GM19372 (cell line): ENCODE measurements at regions not wholly inside any gene's neighbourhood (a gene's known extent, or its start where the extent isn't known, plus 50 kb on each side); places are given as distances from the start of the nearest gene placed in this dataset.

ENCODE experiments used
- ATAC-seq: cut with Tn5 transposase; IDR thresholded peaks from one replicate; pipeline ENCODE4 v1.9.1; 2021; ENCODE audit warnings: mild to moderate bottlenecking, low read depth, moderate library complexity; ENCODE audit not compliant: unreplicated experiment

DNA sequence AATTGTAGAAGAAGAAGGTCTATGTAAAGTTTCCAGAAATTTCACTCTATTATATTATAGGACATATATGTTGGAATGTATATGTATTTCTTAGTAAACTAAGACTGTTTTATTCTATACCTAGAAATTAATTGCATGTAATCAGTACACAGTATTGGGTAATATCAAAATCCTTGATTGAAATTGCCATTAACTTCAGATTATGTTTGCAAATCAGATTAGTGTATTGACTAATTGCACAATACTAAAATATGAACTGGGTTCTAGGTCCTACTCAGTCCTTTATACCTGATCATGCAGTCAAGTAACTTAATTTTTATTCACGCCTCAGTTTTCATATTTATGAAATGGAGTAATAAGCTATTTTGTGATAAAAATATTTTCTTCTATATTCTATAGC is 950.3 kb upstream of the ADGRL3 start:
- no peak for ATAC-seq

DNA sequence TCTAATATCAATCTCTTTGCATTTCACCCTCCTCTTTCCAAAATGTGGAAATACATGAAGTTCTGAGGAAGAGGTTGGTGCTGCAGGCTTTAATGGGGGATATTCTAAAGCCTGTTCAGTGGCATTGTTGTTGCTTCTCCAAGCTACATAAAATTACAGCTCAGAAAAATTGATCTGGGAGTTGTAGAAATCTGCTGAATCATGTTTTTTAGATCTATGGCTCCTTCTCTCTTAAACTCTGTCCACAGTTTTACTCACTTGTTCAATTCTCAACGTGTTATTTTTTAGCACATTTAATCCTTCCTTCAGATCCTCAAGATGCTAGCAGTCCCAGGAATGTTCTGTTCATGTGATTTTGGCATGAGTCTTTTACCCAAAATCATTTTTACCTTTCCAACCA is 949.5 kb upstream of the ADGRL3 start:
- no peak for ATAC-seq

DNA sequence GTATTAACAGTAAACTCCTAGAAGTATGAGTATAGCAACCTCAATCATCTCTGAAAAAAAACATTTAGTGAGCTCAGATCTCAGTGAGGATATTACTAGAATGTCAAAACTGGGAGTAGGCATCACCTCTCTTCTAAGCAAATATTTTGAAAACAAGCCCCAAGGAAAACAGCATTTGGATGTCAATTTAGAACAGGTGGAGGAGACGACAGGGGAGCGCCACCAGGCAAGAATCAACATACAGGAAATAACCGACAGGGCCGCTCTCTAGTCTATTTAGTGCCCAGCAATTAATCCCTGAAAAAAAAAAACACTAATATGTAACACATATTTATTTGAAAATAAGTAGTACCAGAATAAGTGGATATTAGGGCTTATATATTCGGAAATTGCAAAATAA is 940.3 kb upstream of the ADGRL3 start:
- ATAC-seq = no peak

DNA sequence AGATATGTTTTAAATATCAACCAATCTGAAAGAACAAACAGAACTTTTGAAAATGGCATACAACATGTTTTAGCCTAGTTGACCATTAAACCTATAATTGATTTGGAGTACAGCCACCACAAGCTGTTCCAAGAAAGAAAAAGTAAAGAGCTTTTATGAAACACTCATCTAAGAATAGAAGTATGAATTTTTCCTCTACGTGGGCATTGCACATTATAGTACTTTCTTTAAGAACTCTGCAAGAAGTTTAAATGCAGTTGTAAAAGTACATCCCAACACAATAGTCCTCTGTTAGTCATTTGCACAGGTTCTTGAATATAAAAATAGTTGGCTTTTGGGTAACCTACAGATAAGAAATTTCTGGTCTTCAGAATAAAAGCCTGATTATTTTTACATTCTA is 933.6 kb upstream of the ADGRL3 start:
- ATAC-seq = no peak

DNA sequence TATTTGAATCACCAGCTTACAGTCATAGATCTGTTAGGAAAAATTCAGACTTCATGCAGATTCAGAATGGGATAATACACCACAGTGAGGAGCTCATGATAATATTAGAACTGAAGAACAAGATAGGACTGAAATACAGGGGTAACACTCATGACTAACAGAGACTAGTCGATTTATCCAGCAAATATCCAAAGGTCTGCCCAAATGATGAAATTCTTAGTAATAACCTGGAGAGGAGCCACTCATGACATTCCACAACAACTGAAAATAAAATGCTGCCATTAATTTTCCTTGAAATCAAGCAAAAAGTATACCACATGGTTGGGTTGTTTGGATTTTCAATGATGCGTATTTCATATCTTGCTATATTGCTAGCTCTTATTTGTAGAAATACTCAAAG is 903.7 kb upstream of the ADGRL3 start:
- ATAC-seq = no peak

DNA sequence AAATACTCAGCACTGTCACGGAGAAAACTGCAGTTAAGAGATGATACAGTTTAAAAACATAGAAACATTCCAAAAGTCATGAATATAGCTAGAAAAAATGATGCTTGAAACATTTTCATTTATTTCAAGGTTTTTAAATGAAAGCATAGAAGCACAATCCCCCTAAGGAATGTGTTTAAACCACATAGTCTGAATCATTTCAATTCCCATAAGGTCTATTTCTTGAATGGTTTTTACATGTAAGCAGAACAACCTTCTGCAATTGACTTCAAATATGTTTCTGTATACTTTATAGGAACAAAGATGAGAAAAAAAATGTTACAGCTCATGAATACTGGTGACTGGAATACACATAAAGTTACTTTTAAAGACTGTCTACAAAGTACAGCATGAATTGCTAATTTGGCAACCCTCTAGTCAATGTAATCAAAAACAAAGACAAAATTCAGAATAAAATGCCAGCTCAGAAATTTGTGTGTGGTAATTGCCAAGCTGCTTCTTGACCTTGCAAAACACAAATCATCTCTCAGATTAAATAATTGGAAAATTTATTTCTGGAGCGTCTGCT is 886.4 kb upstream of the ADGRL3 start:
- ATAC-seq = no peak

DNA sequence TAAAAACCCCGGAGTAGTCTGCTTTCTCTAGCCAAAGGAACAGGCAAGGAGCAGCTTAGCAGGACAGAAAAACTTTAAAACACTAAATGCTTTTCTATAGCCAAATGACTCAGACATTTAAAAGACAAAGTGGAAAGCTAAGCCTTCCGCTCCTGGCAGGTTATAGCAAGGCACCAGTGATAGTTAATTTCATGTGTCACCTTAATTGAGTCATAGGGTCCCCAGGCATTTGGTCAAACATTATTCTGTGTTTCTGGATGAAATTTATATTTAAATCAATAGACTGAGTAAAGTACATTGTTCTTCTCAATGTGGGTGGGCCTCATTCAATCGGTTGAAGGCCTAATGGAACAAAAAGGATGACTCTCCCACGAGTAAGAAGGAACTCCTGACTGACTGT is 885.7 kb upstream of the ADGRL3 start:
- no peak for ATAC-seq

DNA sequence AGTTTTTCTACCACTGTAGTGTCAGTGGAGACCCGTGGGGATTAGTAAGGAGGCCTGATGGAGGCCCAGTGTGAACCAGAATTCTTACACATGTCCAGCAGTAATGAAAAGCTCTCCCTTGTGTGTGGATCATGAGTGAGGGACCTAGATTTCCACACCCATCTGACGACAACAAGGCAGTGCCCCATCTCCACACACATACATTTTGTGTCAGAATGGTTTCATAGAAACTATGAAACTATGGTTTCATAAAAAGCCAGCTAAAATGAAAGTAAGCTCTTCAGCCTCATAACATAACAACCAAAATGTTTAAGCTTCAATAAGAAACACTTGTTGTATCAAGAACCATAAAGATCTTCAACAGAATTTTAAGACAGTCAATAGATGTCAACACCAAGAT is 884.5 kb upstream of the ADGRL3 start:
- no peak for ATAC-seq

DNA sequence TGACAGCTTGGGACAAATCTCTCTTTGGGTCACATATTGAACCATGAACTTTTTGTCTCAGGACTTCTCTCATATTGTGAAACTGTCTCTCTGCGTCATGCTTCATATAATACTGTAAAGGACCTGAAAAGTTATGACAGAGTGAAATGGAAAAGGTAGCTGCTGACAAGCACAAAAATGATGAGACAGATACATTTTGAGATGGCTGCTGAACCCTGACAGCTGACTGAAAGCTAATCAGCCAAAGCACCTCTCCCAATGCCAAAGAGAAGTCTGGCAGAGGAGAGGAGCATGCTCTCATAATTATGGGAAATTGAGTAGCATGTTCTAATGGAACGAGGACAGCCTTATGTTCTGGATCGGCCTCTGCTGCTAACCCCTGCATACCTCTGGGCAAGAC is 873.4 kb upstream of the ADGRL3 start:
- no peak for ATAC-seq

DNA sequence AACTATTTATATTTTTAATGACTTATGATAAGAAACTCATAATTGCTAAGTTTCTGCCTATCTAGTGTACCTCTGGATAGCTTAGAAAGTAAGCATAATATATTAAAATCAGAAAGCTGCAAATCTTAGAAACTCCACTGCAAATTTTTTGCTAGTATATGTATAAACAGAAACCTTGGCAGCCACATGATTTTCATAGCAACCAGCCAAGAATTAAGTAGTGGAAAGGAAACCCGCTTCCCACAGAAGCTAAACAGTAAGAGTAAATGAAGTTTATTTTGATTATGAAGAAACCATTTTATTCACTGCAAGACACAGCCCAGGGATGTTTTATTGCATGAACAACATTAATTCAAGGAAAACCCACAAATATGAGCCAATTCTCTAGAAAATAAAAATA is 872.5 kb upstream of the ADGRL3 start:
- no peak for ATAC-seq

DNA sequence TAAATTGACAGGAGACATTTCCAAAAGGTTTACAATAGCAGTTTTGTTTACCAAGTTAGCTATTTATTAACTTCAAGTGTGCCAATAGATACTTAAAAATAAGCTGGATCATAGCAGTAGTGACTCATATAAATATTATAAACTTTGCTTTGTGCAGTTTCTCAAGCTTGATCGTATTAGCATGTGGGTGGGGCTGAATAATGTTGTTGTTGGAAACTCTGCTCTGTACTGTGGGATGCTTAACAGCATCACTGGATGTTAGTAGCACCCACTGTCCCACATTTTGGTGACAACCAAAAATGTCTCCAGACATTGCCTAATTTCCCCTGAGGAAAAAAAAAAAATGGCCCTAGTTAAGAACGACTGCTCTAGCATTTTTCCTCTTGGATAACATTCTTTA is 855.2 kb upstream of the ADGRL3 start:
- ATAC-seq = no peak

DNA sequence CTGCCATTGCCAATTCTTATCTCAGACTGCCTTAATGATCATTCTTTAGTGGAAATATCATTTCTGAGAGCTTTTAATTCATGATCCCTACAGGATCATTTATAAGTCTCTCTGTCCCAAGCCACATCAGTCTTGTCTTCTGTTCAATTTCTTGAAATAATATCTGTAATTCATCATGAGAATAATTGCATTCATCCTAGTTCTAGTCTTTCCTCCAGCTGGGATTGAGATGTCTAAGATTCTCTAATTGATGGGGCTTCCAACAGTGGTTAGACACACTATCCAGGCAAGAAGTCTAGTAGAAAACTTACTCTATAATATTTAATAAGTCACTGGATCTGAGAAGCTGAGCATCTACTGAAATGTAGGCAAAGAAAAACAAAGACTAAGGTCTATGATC is 854.7 kb upstream of the ADGRL3 start:
- ATAC-seq = no peak

DNA sequence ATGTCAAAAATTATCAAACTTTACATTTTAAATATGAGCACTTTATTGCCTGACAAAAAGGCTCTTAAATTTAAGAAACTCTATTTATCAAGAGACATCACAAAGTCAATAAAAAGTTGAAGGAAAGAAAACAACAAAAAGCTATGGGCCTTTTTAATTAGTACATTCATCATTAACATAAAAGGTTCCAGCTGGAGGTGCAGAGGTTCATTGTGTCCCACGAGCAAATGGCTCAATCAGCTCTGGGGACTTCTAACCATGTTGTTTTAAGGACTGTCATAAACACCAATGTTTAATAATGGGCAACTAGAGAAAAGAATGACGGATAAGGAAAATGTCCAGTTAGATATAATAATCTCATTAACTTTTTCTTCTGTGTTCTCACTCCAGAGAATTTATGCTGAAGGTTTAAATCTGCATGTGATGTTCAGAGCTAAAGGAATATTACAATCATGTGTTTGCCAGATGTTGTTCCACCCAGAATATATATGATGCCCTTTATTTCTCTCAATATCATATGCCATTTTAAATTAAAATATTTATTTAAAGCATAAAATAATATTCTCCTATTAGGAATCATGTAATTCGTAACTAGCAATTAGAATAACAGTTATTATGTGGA is 840.3 kb upstream of the ADGRL3 start:
- ATAC-seq = no peak

DNA sequence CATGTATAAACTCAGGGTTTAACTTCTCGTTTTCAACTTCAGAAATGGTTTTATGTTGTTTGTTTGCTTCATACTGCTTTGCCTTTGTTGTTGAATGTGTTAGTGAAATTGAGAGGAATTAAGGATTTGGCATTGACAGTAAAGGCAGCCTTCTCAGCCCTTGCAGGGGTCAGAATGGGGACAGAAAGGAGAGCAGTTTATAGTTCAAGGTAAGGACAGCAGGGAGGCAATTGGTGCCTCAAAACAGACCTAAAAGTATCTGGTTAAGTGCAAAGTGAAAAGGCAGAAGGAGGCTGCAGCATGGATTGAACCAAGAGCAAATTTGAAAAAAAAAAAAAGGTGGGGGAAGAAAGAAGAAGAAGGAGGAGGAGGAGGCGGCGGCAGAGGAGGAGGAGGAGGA is 835.0 kb upstream of the ADGRL3 start:
- ATAC-seq = no peak

DNA sequence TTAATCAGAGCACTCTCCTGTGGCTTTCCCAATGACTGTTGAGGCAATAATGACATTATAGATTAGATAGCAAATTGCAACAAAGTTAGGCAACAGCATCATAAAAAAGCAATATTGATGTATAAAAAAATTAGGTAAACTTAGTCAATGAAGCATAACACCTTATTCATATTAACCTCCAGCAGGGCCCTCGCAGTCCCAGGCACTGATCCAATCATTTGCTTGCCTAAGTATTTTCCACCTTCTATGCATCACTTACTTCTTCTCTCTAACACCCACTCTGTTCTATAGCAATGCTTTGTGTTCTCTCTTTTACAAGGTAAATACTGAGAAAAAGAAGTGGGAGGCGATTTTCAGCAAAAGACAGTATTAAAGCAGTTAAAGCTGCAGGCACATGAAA is 833.5 kb upstream of the ADGRL3 start:
- no peak for ATAC-seq

DNA sequence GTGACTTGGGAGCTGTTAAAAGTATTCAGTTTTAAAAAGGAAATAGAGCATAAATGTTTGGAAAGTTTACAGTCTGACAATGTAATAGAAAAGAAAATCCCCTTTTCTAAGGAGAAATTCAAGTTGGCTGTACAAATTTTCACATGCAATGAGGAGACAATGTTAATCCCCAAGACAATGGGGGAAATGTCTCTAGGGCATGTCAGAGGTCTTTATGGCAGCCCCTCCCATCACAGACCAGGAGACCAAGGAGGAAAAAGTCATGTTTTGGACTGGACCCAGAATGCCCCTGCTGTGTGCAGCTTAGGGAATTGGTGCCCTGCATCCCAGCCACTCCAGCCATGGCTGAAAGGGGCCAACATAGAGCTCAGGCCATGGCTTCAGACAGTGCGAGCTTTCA is 831.1 kb upstream of the ADGRL3 start:
- no peak for ATAC-seq

DNA sequence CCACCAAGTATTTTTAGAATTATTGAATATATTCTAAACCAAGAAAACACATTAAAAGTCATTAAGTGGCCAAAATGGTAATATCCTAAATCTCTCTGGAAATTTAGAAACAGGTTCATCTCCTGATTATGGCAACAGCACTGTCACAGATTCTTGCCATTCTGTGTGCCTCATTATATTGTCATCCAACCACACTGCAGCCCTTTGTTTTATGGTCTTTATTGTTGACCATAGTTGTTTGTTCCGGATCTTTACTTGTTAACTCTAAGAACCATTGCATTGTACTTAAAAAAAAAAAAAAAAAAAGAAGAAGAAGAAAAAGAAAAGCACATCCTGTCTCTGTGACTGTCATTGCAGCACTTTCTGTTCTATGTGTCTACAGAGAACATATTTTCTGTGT is 822.1 kb upstream of the ADGRL3 start:
- no peak for ATAC-seq

DNA sequence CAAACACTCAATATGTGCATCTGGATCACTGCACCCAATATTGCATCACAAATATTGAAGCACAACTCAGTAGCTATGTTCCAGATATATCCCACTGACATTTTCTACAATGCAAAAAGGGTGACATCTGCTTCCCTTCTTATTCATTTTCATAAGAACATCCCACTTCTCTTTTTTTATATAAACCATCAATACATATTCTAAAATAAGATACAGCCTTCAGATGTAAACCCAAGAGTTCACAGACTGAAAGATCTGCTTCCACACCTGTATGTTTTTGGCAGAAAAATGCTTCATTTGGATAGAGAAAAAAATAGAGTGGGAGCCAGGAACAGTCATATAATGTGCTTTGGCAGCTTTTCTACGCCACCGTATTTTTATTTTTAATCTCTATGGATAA is 815.6 kb upstream of the ADGRL3 start:
- no peak for ATAC-seq

DNA sequence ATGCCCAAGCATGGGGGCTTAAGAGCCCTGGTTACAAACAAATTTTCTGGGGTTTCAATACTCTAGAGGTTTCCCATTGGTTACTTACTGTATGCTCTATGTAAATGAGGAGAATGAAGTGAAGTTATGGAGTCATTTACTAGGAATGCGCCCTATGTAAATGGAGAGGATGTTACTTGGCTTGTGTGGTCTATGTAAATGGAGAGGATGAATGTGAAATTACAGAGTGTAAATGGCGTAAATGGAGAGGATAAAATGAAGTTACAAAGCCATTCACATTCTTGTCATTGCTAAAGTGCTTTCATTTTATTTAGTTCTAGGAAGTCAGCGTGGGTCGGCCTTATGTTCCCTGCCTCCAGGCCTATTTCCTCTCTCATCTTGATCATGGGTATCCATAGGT is 810.5 kb upstream of the ADGRL3 start:
- ATAC-seq = no peak

DNA sequence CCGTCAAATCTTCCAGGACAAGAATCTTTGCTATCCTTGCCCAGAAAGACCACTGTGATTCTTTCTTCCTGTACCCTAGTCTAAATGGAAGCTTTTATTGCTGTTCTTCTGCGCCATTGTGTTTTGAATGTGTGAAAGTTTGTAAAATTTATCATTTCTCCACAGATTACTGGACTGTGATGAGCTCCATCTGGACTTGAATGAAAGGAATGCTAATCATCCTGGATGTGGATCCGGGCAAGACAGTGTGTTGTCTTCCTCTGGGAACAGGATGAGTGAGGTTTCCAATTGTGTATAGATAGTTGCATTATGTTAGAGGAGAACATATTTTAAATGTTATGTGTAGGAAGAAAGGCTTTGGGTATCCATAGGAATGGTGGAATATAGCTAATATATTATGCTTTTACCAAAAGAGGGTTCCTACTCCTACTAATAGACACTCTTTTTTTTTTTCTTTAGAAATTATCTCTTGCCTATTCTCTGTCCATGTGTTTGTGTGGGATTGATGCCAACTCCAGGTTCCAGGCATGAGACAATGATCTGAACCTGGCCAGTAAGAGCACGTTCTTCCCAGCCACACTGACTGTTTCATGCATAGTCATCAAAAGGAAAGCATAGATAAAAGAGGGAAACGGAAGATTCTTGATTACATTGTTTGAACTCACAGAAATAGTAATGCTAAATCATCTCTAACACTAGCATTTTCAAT is 803.6 kb upstream of the ADGRL3 start:
- ATAC-seq = no peak

DNA sequence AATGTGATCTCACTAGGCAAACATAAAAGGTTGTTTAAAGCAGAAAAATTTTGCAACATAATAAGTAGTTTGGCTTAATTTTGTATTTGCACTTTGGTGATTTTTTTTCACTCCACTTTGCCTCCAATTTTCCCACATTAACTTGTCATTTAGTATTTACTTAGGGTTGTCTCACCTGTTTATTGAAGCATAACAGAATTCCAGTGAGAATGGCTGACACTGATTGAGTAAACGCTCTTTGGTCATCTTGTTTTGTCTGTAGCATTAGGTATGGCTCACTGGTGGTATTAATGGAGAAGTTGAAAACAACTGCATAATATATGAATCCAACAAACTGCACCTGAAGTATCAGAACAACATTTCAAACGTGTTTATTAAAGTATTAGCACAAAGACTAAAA is 799.5 kb upstream of the ADGRL3 start:
- ATAC-seq = no peak

DNA sequence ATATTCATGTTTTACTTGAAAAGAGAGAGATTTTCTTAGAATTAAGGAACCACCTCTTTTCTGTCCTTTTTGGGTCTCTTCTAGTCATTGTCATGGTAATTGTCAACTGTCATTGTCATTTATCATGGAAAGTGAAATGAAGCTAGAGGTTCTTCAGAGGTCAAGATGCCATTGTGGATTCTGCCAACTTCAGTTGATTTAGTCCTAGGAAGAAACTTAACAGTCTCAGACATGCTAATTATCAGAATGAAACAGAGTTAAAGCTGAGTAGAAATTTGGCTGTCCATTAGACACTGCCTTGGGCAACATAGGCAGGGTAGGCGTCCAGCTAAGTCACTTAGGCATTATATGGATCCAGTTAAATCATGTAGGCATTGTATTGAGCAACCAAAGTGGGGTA is 796.1 kb upstream of the ADGRL3 start:
- ATAC-seq = no peak
